Endodermal cell (in vitro differentiated cells): ENCODE measurements at regions not wholly inside any gene's neighbourhood (a gene's known extent, or its start where the extent isn't known, plus 50 kb on each side); places are given as distances from the start of the nearest gene placed in this dataset.

Experiments used
- DNase-seq: peaks from one replicate; pipeline ENCODE4 v3.0.0-alpha.2; 2017
- H3K27ac ChIP-seq: 2 replicates; pipeline ENCODE4 v1.5.1; 2013; ENCODE audit warnings: mild to moderate bottlenecking, low read depth, low read length, moderate library complexity
- H3K27me3 ChIP-seq: 2 replicates; pipeline ENCODE4 v1.6.1; 2013; ENCODE audit warnings: mild to moderate bottlenecking, low read length, moderate library complexity; ENCODE audit not compliant: insufficient read depth, control insufficient read depth, poor library complexity, severe bottlenecking
- H3K36me3 ChIP-seq: 2 replicates; pipeline ENCODE4 v1.7.0; 2013; ENCODE audit warnings: mild to moderate bottlenecking, low read length, moderate library complexity; ENCODE audit not compliant: control insufficient read depth, insufficient read depth
- H3K4me1 ChIP-seq: one replicate; pipeline ENCODE4 v1.7.0; 2013; ENCODE audit warnings: low read length; ENCODE audit not compliant: control insufficient read depth, insufficient read depth
- H3K4me3 ChIP-seq: 2 replicates; pipeline ENCODE4 v1.5.1; 2013; ENCODE audit warnings: mild to moderate bottlenecking, low read length, moderate library complexity
- H3K9ac ChIP-seq: 2 replicates; pipeline ENCODE4 v1.6.1; 2013; ENCODE audit warnings: mild to moderate bottlenecking, low read length, moderate library complexity; ENCODE audit not compliant: poor library complexity, severe bottlenecking; ENCODE audit errors: extremely low read depth
- H3K9me3 ChIP-seq: 2 replicates; pipeline ENCODE4 v1.6.1; 2013; ENCODE audit warnings: mild to moderate bottlenecking, low read length, moderate library complexity; ENCODE audit not compliant: control insufficient read depth
- H3K27ac Mint-ChIP-seq: 2 replicates; pipeline ENCODE4 v1.8.0; 2020; ENCODE audit warnings: mixed read lengths
- H3K27me3 Mint-ChIP-seq: 2 replicates; pipeline ENCODE4 v1.8.0; 2021; ENCODE audit warnings: mild to moderate bottlenecking, mixed read lengths; ENCODE audit not compliant: insufficient read depth
- H3K36me3 Mint-ChIP-seq: 2 replicates; pipeline ENCODE4 v1.8.0; 2020; ENCODE audit warnings: low read depth, mixed read lengths
- H3K4me1 Mint-ChIP-seq: 2 replicates; pipeline ENCODE4 v1.8.0; 2020; ENCODE audit warnings: mixed read lengths
- H3K4me3 Mint-ChIP-seq: 2 replicates; pipeline ENCODE4 v1.8.0; 2020; ENCODE audit warnings: mild to moderate bottlenecking, moderate library complexity, mixed read lengths
- H3K9me3 Mint-ChIP-seq: 2 replicates; pipeline ENCODE4 v1.8.0; 2020; ENCODE audit warnings: mild to moderate bottlenecking, mixed read lengths
- WGBS, 2 experiments: methylation state at CpG; one replicate each; pipeline versions ENCODE4 v1.1.5 to v1.1.7; 2013; ENCODE audit warnings: missing lambda C conversion rate in 2 of 2, mixed read lengths in 1 of 2; ENCODE audit not compliant: insufficient coverage in 1 of 2, insufficient read length in 1 of 2; 5-methylcytosine and 5-hydroxymethylcytosine counted together
- TF ChIP-seq, protein P1 (sequence below): fragments of 200-600 bp; sonication (generic); conservative IDR thresholded peaks from 2 replicates; pipeline ENCODE4 v1.5.0; 2021; ENCODE audit warnings: antibody characterized with exemption, mild to moderate bottlenecking

DNA sequence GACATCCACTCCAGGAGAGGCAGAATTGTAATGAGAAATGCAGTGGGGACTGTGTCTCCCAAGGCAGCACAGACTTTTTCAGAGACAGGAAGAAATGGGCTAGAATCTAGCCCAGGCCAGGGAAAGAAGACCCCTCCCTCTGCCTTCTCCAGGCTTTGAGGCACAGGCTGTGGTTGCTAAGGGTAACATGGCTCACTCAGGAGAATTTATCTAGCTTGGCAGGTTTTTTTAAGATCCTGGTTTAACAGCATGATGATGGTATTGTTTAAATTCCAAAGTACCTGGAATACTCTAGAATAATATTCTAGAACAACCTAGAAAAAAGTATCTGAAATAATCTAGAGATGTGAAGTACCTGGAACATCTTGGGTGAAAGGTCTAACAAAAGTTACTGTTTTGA, 125.6 kb downstream of the URB2 start:
- no peaks in the 10 kb centered on the region for H3K27me3 ChIP-seq
- no peaks in the 10 kb centered on the region for H3K36me3 ChIP-seq
- Mint-ChIP-seq H3K9me3 (no peaks in the 10 kb centered on the region), H3K4me1 (no peaks in the 10 kb centered on the region), H3K27me3 (no peaks in the 10 kb centered on the region), H3K36me3 (no peaks in the 10 kb centered on the region), H3K27ac (no peak overlapping the region), H3K4me3 (no peak overlapping the region)
- H3K4me3 ChIP-seq: no peak overlapping the region
- H3K4me1 ChIP-seq: no peaks in the 10 kb centered on the region
- TF ChIP-seq, protein P1, sequence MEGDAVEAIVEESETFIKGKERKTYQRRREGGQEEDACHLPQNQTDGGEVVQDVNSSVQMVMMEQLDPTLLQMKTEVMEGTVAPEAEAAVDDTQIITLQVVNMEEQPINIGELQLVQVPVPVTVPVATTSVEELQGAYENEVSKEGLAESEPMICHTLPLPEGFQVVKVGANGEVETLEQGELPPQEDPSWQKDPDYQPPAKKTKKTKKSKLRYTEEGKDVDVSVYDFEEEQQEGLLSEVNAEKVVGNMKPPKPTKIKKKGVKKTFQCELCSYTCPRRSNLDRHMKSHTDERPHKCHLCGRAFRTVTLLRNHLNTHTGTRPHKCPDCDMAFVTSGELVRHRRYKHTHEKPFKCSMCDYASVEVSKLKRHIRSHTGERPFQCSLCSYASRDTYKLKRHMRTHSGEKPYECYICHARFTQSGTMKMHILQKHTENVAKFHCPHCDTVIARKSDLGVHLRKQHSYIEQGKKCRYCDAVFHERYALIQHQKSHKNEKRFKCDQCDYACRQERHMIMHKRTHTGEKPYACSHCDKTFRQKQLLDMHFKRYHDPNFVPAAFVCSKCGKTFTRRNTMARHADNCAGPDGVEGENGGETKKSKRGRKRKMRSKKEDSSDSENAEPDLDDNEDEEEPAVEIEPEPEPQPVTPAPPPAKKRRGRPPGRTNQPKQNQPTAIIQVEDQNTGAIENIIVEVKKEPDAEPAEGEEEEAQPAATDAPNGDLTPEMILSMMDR: no peak
- H3K27ac ChIP-seq: peak overlapping the region; percentile 13
- no peak for DNase-seq
- H3K9me3 ChIP-seq: no peaks in the 10 kb centered on the region
- no peak overlapping the region for H3K9ac ChIP-seq

DNA sequence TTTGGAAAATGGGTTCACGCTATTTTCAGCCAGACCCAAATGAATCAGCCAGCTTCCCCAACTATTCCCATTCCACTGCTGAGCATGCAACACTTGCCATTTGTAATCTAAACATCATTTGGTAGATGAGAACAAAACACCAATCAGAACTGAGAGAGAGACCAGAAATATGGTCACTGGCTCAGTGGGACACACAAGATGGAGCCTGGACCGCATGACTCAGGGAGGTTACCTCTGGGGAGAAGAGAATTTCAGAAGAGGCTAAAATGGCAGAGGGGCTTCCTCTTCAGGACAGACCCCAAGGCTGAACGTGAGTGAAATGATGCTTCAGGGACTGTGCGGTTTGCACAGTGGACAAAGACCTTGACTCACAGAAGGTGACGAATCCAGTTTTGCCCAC, 126.6 kb downstream of the URB2 start:
- WGBS, 2 experiments: 85 to 91% methylated on average over 4 to 5 of the region's 5 CpGs
- H3K27me3 ChIP-seq: no peaks in the 10 kb centered on the region
- H3K9me3 Mint-ChIP-seq: no peaks in the 10 kb centered on the region
- H3K9me3 ChIP-seq: no peaks in the 10 kb centered on the region
- no peaks in the 10 kb centered on the region for H3K36me3 Mint-ChIP-seq
- H3K4me1 Mint-ChIP-seq: no peaks in the 10 kb centered on the region
- H3K9ac ChIP-seq: no peak overlapping the region
- H3K27ac Mint-ChIP-seq: no peak overlapping the region
- no peaks in the 10 kb centered on the region for H3K27me3 Mint-ChIP-seq
- H3K4me1 ChIP-seq: no peaks in the 10 kb centered on the region
- H3K27ac ChIP-seq: no peak overlapping the region
- no peak for DNase-seq
- TF ChIP-seq, protein P1: no peak
- H3K4me3 Mint-ChIP-seq: no peak overlapping the region
- H3K4me3 ChIP-seq: no peak overlapping the region
- no peaks in the 10 kb centered on the region for H3K36me3 ChIP-seq

DNA sequence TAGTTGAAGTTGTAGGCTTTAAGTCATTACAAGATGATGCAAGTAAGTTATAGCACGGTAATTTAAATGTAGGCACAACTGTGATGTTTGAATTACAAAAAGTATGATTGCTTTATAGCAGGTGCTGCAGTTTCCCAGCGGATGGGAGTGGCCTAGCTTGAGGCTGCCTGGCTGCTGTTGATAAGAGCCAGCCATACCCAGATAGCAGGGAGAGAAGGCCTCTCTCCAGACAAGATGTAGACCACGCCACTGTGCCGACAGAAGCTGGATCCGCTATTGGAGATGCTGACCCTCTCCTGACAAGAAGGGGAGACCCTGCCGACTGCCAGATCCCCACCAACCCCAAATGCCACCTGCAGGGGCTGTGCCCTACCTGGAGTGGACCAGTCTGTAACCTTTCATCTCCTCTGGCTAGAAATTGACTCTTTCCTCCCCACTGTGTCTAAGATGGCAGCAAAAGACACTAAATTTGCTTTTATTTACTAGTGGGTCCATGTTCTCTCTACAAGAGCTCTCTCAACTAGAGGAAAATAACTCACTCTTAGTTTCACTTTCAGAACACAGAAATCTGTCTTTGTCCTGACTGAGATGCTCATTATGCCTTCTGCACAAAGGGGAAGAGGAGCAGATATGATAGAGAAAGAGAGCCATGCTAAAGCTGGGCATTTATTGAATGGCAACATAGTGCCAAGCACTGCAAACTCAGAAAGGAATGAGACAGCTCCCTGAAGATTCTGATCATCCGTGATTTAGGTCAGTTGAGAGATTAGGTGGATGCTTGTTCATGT, 127.9 kb downstream of the URB2 start:
- Histone ChIP-seq H3K27ac (no peak overlapping the region), H3K9me3 (no peaks in the 10 kb centered on the region), H3K4me3 (no peak overlapping the region), H3K36me3 (no peaks in the 10 kb centered on the region), H3K9ac (no peak overlapping the region), H3K27me3 (no peaks in the 10 kb centered on the region), H3K4me1 (no peaks in the 10 kb centered on the region)
- 86 to 94% methylated on average over 4 to 7 of the region's 7 CpGs for WGBS, 2 experiments
- Mint-ChIP-seq H3K36me3 (no peaks in the 10 kb centered on the region), H3K4me1 (no peaks in the 10 kb centered on the region), H3K9me3 (no peaks in the 10 kb centered on the region), H3K4me3 (no peak overlapping the region), H3K27me3 (no peaks in the 10 kb centered on the region), H3K27ac (no peak overlapping the region)
- no peak for DNase-seq
- TF ChIP-seq, protein P1: no peak
